GM13977 (cell line): ENCODE measurements at regions not wholly inside any gene's neighbourhood (a gene's known extent, or its start where the extent isn't known, plus 50 kb on each side); places are given as distances from the start of the nearest gene placed in this dataset.

ENCODE experiments used
- DNase-seq: peaks from one replicate; pipeline ENCODE4 v3.0.0; 2012; ENCODE audit warnings: low spot score
- in situ Hi-C: fragments of 300-500 bp; cut with MboI; formaldehyde crosslinking; loops from one replicate; pipeline ENCODE4 v1.12.0; 2022; ENCODE audit warnings: low sequenced_read_pairs, low pct_unique_long_range_greater_than_20kb, mixed read lengths, inconsistent platforms; ENCODE audit not compliant: unreplicated experiment
- TF ChIP-seq, protein P1 (sequence below): IDR thresholded peaks from 2 replicates; pipeline ENCODE4 v1.5.1; 2012; ENCODE audit warnings: mild to moderate bottlenecking, control low read depth; ENCODE audit not compliant: insufficient read depth; ENCODE audit errors: extremely low read depth, missing control alignments

DNA sequence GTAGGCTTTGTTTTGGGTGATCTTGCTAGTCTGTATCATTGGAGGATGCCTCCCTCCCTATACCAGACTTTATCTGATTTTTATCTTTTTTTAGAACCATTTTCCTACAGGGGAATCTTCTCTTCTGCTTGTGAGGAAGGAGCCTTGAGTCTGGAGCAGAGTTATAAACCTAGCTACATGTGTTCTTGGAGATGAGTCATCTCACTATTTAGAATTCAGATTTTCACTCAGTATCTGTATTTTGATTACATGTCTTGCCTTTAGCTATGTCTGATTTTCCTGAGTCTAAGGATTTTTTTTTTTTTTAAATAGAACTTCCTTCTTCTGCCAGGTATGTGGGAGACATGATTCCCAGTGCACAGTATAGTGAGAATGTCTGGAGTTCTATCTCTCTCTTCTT, 211.6 kb upstream of the MBL2 start:
- in situ Hi-C loops = no loop called here
- TF ChIP-seq, protein P1, sequence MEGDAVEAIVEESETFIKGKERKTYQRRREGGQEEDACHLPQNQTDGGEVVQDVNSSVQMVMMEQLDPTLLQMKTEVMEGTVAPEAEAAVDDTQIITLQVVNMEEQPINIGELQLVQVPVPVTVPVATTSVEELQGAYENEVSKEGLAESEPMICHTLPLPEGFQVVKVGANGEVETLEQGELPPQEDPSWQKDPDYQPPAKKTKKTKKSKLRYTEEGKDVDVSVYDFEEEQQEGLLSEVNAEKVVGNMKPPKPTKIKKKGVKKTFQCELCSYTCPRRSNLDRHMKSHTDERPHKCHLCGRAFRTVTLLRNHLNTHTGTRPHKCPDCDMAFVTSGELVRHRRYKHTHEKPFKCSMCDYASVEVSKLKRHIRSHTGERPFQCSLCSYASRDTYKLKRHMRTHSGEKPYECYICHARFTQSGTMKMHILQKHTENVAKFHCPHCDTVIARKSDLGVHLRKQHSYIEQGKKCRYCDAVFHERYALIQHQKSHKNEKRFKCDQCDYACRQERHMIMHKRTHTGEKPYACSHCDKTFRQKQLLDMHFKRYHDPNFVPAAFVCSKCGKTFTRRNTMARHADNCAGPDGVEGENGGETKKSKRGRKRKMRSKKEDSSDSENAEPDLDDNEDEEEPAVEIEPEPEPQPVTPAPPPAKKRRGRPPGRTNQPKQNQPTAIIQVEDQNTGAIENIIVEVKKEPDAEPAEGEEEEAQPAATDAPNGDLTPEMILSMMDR = no peak
- DNase-seq = no peak

DNA sequence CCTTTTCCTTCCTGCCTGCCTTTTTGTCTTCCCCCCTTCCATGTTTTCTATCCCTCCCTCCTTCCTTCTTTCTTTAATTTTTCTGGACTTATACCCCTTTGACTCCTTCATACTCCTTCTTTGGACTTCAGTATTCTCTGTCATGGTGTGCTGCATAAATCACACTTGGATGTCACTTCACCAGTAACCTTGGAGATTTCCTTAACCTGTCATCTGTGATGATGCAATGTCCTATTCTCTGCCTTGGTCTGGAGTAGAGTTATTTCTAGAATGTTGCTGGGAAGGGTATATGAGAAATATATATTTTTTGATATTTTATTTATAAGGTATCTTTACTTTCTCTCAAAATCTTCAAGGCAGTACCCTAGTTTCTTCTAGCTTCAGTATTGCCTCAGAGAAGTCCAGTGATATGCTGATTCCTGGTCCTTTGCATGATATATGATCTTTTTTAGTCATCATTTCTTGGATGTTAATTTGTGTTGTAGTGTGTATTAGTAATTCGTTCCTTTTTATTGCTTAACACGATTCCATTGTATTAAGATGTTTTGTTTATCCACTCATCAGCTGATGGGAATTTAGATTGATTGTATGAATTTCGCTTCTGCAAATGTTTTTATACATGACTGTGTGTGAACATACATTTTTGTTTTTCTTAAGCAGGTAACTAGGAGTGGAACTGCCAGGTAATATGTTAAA, 206.9 kb upstream of the MBL2 start:
- in situ Hi-C loops = no loop called here
- TF ChIP-seq, protein P1 = no peak
- no peak for DNase-seq

DNA sequence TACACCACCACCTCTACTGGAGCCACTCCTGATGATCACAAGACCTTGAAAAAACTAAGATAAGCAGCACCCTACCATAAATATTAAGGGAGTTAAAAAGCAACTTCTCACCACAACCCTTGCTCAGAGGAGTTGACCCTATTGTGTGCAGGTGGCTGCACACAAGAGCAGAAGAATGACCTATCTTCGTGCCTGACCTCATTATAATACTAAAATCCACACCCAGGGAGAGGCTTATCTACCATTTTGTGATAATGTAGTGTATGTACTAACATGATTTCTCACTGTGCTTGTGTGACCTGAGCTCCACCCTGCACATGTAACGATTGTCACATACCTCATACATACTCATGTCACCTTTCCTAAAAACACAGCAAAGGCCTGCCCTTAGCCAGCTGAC, 205.0 kb upstream of the MBL2 start:
- no peak for DNase-seq
- in situ Hi-C loops = no loop called here
- TF ChIP-seq, protein P1 = no peak

DNA sequence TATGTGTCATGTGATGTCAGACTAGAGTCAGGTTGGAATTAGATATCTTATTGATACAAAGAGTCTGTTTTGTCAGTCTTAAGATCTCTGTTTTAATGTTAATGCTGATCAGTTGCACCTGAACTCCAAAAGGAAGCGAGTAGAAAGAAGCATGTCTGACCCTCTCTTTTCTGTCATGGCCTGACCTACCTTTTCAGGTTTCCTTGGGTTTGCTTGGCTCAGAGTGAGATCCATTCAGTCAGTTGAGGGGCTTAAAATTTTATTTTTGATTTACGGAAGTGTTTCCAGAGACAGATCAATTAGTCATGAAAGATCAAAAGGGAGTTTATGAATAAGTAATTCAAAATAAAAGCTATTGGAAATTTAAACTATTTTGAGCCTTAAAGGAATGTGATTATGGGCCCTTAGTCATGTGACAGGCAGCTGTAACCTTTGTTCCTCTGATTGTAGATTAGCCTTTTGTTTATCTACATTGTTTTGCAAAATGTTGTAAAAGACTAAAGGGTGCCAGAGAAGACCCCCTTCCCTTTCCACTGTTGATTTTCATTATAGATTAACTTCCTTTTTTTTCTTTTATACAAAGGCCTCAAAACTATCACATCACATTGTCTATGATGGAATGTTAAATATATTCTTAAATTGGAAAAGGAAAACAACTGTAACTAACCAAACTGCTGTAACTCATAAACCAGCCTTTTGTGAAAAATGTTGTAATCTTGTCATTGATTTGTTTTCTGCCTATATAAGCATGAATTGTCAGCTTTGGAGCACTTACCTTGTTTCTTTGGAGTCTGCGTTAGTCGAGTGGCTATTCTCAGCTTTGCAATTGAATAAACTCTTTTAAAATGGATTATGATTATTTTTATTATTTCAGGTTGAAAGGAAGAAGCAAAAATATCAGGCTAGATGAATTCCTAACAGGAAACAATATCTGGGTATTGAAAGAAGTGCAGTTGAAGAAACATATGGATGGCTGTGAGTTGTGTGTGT, 195.5 kb upstream of the MBL2 start:
- no peak for DNase-seq
- TF ChIP-seq, protein P1 = no peak
- in situ Hi-C loops = no loop called here

DNA sequence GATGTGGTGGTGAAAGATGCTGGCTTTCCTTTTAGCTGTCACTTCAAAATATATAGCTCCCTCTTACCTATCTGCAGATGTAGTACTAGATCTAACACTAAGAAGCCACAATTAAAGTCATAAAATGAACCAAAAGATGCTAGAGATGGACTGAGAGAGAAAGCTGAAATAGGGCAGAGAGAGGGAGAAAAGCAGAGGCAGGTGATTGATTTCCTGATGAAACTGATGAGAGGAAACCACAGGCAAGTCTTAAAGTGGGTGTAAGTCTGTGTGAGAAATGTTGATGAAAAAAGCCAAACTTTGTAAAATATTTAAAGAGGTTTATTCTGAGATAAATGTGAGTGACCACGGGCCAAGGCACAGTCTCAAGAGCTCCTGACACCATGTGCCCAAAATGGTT, 194.3 kb upstream of the MBL2 start:
- DNase-seq = no peak
- TF ChIP-seq, protein P1 = no peak
- in situ Hi-C loops = no loop called here

DNA sequence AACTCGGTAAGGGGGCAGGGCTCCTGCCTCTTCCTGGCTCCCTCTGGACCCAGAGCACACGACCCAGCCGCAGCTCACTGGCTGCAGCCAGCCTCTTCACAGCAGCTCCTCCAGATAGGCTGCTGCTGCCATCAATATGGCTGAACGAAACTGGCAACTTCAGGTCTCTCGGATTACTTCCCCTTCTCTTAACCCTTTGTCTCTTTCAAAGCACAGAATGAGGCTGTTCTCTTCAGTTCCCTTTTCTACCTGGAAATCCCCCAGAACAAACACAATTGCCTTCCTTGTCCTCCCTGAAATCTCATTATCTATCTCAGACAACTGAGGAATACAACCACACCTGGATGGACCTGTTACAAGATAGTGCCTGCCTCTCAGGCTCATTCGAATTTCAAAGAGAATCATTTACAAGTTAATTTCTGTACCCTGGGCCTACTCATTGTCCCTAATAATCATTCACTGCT, 193.4 kb upstream of the MBL2 start:
- in situ Hi-C loops = no loop called here
- TF ChIP-seq, protein P1 = no peak
- DNase-seq = peak; percentile 66
